A549 (cell line): ENCODE measurements at regions not wholly inside any gene's neighbourhood (a gene's known extent, or its start where the extent isn't known, plus 50 kb on each side); places are given as distances from the start of the nearest gene placed in this dataset.

Experiments used
- ATAC-seq, 2 experiments: fragments of 200-7000 bp in 1 of 2; fragments of >200 bp in 1 of 2; cut with Nextera tagmentation in 1 of 2; cut with Tn5 transposase in 1 of 2; 3 replicates each; pipeline versions ENCODE4 v1.8.0 to v1.9.1; 2018 to 2020; ENCODE audit warnings: mild to moderate bottlenecking in 1 of 2, moderate library complexity in 1 of 2
- CTCF ChIA-PET: fragments of 300-600 bp; sonication (Branson Sonifier 250); formaldehyde crosslinking; extraction: SDS; loops from one replicate; lab custom pipeline; 2021; ENCODE audit warnings: antibody characterized with exemption, inconsistent platforms; lab: Yijun Ruan, JAX
- POLR2A ChIA-PET: fragments of 350-600 bp; formaldehyde crosslinking; extraction: SDS; loops from one replicate; lab custom pipeline; 2021; ENCODE audit warnings: antibody characterized with exemption, inconsistent platforms; lab: Yijun Ruan, JAX
- DNase-seq, 2 experiments: peaks; one replicate each; pipeline versions ENCODE4 v3.0.0 to v3.0.0-alpha.2; 2011 to 2016; ENCODE audit warnings: low read depth in 1 of 2, low spot score in 1 of 2
- FAIRE-seq: peaks from 2 replicates; lab custom pipeline; 2011; peaks lifted over from hg19 to GRCh38; lab: Jason Lieb, UNC
- H3K27ac ChIP-seq, 2 experiments: fragments of >200 bp; sonication (Bioruptor Twin); formaldehyde crosslinking; 3 replicates each; pipeline ENCODE4 v1.5.1; 2016 to 2017
- H3K4me1 ChIP-seq: fragments of >200 bp; sonication (Bioruptor Twin); formaldehyde crosslinking; 3 replicates; pipeline ENCODE4 v1.6.1; 2016
- H3K4me2 ChIP-seq: fragments of >200 bp; sonication (Bioruptor Twin); formaldehyde crosslinking; 3 replicates; pipeline ENCODE4 v1.6.1; 2016
- H3K4me3 ChIP-seq: fragments of >200 bp; sonication (Bioruptor Twin); formaldehyde crosslinking; 3 replicates; pipeline ENCODE4 v1.5.1; 2016
- H3K9me3 ChIP-seq: fragments of >200 bp; sonication (Bioruptor Twin); formaldehyde crosslinking; 3 replicates; pipeline ENCODE4 v1.6.1; 2016
- CHD4 ChIP-seq: fragments of 200-600 bp; sonication (generic); IDR thresholded peaks from 2 replicates; pipeline ENCODE4 v1.6.1; 2016; ENCODE audit warnings: antibody characterized with exemption, mild to moderate bottlenecking, borderline replicate concordance
- ESRRA ChIP-seq: fragments of 150-350 bp; IDR thresholded peaks from 2 replicates; pipeline ENCODE4 v1.6.1; 2014; ENCODE audit warnings: mild to moderate bottlenecking, low read length, borderline replicate concordance
- FOXS1 ChIP-seq: fragments of 250-450 bp; sonication (Bioruptor Pico); IDR thresholded peaks from 2 replicates; pipeline ENCODE4 v1.5.0; 2020; ENCODE audit warnings: mild to moderate bottlenecking, moderate library complexity
- GATA3 ChIP-seq: IDR thresholded peaks from 2 replicates; pipeline ENCODE4 v1.6.1; 2012; ENCODE audit warnings: borderline replicate concordance
- HDAC2 ChIP-seq: fragments of 200-600 bp; sonication (generic); IDR thresholded peaks from 2 replicates; pipeline ENCODE4 v1.6.1; 2016
- HEYL ChIP-seq: fragments of 250-450 bp; sonication (Bioruptor Pico); IDR thresholded peaks from 2 replicates; pipeline ENCODE4 v1.8.0; 2021; ENCODE audit warnings: mild to moderate bottlenecking, moderate library complexity
- JUN ChIP-seq, 2 experiments: fragments of >200 bp; sonication (Bioruptor Twin); formaldehyde crosslinking; IDR thresholded peaks; 2 replicates in 1 of 2; 3 replicates in 1 of 2; pipeline ENCODE4 v1.6.1; 2016 to 2017
- KDM1A ChIP-seq: fragments of 200-600 bp; sonication (generic); IDR thresholded peaks from 2 replicates; pipeline ENCODE4 v1.6.1; 2016; ENCODE audit warnings: low read depth, mild to moderate bottlenecking
- KDM5A ChIP-seq: fragments of 200-600 bp; sonication (generic); IDR thresholded peaks from 2 replicates; pipeline ENCODE4 v1.6.1; 2016; ENCODE audit warnings: antibody characterized with exemption, mild to moderate bottlenecking
- MAFK ChIP-seq: fragments of 450-650 bp; IDR thresholded peaks from 2 replicates; pipeline ENCODE4 v1.6.1; 2014; ENCODE audit not compliant: partially characterized antibody
- MYC ChIP-seq: IDR thresholded peaks from 2 replicates; pipeline ENCODE4 v1.6.1; 2012; ENCODE audit warnings: mild to moderate bottlenecking, inconsistent platforms, low read length, improper control_type of control experiment, borderline replicate concordance
- NFE2L2 ChIP-seq: fragments of 150-350 bp; conservative IDR thresholded peaks from 2 replicates; pipeline ENCODE4 v1.6.1; 2014; ENCODE audit warnings: low read length
- RAD21 ChIP-seq, 2 experiments: fragments of >200 bp in 1 of 2; sonication (Bioruptor Twin) in 1 of 2; formaldehyde crosslinking in 1 of 2; IDR thresholded peaks in 1 of 2; conservative IDR thresholded peaks in 1 of 2; 2 replicates in 1 of 2; 3 replicates in 1 of 2; pipeline ENCODE4 v1.6.1; 2012 to 2018; ENCODE audit warnings: inconsistent platforms in 1 of 2
- RCOR1 ChIP-seq: fragments of 150-350 bp; IDR thresholded peaks from 2 replicates; pipeline ENCODE4 v1.6.1; 2014; ENCODE audit warnings: antibody characterized with exemption, low read length, low read depth
- RNF2 ChIP-seq: fragments of 200-600 bp; sonication (generic); IDR thresholded peaks from 2 replicates; pipeline ENCODE4 v1.6.1; 2016; ENCODE audit warnings: low read depth, mild to moderate bottlenecking, antibody characterized with exemption, moderate library complexity, borderline replicate concordance
- ZFP36 ChIP-seq: fragments of 450-650 bp; IDR thresholded peaks from 2 replicates; pipeline ENCODE4 v1.6.1; 2014; ENCODE audit warnings: borderline replicate concordance; ENCODE audit not compliant: partially characterized antibody
- ZNF302 ChIP-seq: fragments of 250-450 bp; sonication (Bioruptor Pico); IDR thresholded peaks from 2 replicates; pipeline ENCODE4 v1.9.0; 2021; ENCODE audit warnings: inconsistent platforms, mild to moderate bottlenecking, moderate library complexity
- WGBS: methylation state at CpG from one replicate; pipeline ENCODE4 v1.1.6; 2017; ENCODE audit errors: missing lambda C conversion rate; 5-methylcytosine and 5-hydroxymethylcytosine counted together
- TF ChIP-seq, protein P1 (sequence below): fragments of 250-450 bp; sonication (Bioruptor Pico); IDR thresholded peaks from 2 replicates; pipeline ENCODE4 v1.5.0; 2021; ENCODE audit warnings: mild to moderate bottlenecking, moderate library complexity, borderline replicate concordance
- TF ChIP-seq, protein P2 (sequence below): IDR thresholded peaks from 2 replicates; pipeline ENCODE4 v1.6.1; 2012
- TF ChIP-seq, protein P3 (sequence below): fragments of >200 bp; sonication (Bioruptor Twin); formaldehyde crosslinking; IDR thresholded peaks from 3 replicates; pipeline ENCODE4 v1.6.1; 2016

DNA sequence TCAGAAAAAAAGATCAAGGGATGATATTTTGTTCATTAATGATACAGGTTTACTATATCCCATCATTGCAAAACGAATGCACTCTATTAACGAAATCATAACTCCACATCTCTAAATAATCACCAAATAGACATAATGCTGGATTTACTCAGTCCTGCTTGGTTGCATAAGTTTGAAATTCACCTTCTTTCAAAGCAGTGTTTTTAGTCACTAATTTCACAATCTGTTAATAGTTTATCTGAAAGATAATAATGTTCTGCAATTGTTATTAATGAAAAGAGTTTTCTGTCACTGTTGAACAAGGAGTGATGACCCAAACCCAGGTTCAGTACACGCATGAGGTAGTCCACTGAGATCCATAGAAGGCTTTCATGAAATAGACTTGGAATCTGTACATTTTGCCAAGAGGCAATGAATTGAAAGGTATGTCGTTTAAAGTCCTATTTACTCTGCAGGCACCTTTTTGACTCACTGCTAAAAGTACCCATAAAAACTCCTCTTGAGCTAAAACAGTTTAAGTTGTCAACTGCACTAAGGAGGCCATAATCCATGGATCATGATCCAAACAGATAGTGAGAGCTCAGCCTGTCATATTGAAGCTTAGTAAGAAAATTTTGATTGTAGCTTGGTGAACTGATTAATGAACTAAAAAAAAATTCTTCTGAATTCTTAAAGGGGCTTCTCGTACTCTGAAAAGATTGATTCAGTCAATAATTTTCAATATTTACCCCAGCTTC lies 75.6 kb upstream of the MBNL1 start (continued):
- TF ChIP-seq RAD21 (conservative IDR thresholded peaks at IDR 0.05 in 1 of 2, IDR thresholded peaks at IDR 0.05 in 1 of 2) (no peak), ESRRA (no peak)
- TF ChIP-seq, all 56 proteins: peak for 0

DNA sequence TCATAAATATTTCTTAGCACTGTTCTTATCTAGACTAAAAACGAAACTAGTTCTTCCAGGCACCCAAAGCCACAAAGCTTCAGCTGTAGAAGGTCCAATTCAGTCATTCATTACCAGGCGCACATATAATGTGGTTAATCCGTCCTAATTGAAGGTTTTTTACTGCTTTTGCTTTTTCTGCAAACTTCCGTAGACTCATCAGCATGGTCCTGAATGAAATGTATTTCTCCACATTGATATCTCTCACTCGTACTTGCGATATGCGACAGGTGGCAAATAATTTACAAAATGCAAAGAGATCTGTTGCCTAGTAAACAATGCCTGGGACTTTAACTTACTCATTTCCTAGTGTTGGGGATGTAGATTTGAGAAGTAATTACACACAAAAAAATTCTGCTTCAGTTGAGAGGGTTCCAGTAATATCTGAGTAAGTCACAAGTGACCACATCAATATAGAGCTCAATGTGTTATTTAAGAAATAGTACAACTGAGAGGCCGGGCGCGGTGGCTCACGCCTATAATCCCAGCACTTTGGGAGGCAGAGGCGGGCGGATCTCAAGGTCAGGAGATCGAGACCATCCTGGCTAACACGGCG lies 75.0 kb upstream of the MBNL1 start:
- no peak for DNase-seq
- 14% methylated on average over 16 of the region's 16 CpGs for WGBS
- POLR2A ChIA-PET = interaction anchor here (1.0 kb wide), 1 partner anchor 10 kb away, joined by 4 read pairs; no protein-coding TSS in a partner anchor
- Histone ChIP-seq H3K9me3 (no peaks in the 10 kb centered on the region), H3K4me2 (peak overlapping the region; percentile 96), H3K4me1 (peaks cover 23% of the 10 kb centered on the region; the same call in 2 of the 3 replicates), H3K27ac (peak overlapping the region; percentile 53 to 78), H3K4me3 (peak overlapping the region; percentile 43)
- no peak for FAIRE-seq
- CTCF ChIA-PET = interaction anchor here (0.7 to 1.6 kb wide), 4 partner anchors 13 to 250 kb away, joined by 3 to 4 read pairs (median 4); no protein-coding TSS in a partner anchor
- ATAC-seq = peak; percentile 50 to 72; a peak in 4 of 6 replicates
- TF ChIP-seq ZNF302 (CRISPR knock-in tag) (no peak), NFE2L2 (no peak), MYC (no peak), MAFK (no peak), HEYL (CRISPR knock-in tag) (no peak)

DNA sequence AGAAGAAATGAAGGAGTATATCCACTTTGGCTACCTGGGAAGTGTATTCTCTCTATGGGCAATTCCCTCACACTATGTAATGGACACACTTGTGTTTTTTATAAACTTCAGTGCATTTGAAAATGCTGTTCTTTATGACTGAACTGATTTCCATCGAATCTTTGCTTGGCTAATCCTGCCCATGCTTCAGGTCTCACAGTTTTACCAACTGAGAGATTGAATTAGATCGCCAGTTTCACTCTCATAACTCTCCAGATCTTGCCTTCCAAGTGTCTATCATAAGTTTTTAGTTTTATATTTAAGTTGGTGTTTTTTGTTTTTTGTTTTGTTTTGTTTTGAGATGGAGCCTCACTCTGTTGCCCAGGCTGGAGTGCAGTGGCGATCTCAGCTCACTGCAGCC lies 73.5 kb upstream of the MBNL1 start:
- peaks cover 25% of the 10 kb centered on the region; the same call in 2 of the 3 replicates for H3K4me1 ChIP-seq
- no peak for TF ChIP-seq RCOR1
- H3K9me3 ChIP-seq = no peaks in the 10 kb centered on the region
- DNase-seq (no peak), FAIRE-seq (no peak), ATAC-seq (no peak)
- no peak overlapping the region for H3K27ac ChIP-seq
- ChIA-PET POLR2A (no interaction called here), CTCF (no interaction called here)
- H3K4me3 ChIP-seq = no peak overlapping the region
- 98% methylated on average over 3 of the region's 3 CpGs for WGBS
- peak overlapping the region; percentile 96 for H3K4me2 ChIP-seq

DNA sequence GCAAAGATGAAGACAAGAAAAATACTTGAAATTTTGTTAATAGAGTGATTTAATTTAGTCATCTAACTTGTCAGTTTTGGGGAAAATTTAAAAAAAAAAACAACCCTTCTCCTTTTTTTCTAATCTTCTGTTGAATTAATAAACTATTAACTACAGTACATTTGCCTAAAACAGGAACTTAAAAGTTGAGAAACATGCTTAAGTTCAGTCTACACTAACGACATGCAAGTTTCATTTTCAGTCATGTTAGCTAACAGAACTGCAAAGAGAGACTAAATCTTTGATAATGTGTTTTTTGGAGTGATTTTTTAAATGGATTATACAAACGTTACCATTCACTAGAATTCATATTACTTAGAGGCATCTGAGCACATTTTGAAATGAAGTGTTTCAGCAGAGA lies 71.9 kb upstream of the MBNL1 start:
- Histone ChIP-seq H3K4me1 (peaks cover 26% of the 10 kb centered on the region; the same call in 2 of the 3 replicates), H3K4me3 (no peak overlapping the region), H3K27ac (no peak overlapping the region), H3K4me2 (0 out of 3 replicates have a peak overlapping the region, but pooled peaks have one; percentile 20), H3K9me3 (no peaks in the 10 kb centered on the region)
- POLR2A ChIA-PET = no interaction called here
- CTCF ChIA-PET = interaction anchor here (0.6 to 0.9 kb wide), 3 partner anchors 11 to 851 kb away, joined by 3 to 6 read pairs (median 3); no protein-coding TSS in a partner anchor
- WGBS = 48% methylated on average over 2 of the region's 2 CpGs
- no peak for DNase-seq
- TF ChIP-seq GATA3 = no peak
- TF ChIP-seq RAD21 (conservative IDR thresholded peaks at IDR 0.05 in 1 of 2, IDR thresholded peaks at IDR 0.05 in 1 of 2) = no peak
- no peak for TF ChIP-seq KDM1A
- TF ChIP-seq, protein P1, sequence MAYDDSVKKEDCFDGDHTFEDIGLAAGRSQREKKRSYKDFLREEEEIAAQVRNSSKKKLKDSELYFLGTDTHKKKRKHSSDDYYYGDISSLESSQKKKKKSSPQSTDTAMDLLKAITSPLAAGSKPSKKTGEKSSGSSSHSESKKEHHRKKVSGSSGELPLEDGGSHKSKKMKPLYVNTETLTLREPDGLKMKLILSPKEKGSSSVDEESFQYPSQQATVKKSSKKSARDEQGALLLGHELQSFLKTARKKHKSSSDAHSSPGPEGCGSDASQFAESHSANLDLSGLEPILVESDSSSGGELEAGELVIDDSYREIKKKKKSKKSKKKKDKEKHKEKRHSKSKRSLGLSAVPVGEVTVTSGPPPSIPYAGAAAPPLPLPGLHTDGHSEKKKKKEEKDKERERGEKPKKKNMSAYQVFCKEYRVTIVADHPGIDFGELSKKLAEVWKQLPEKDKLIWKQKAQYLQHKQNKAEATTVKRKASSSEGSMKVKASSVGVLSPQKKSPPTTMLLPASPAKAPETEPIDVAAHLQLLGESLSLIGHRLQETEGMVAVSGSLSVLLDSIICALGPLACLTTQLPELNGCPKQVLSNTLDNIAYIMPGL (CRISPR knock-in tag) = no peak
- no peak for TF ChIP-seq HDAC2
- TF ChIP-seq MYC = no peak
- TF ChIP-seq, protein P2, sequence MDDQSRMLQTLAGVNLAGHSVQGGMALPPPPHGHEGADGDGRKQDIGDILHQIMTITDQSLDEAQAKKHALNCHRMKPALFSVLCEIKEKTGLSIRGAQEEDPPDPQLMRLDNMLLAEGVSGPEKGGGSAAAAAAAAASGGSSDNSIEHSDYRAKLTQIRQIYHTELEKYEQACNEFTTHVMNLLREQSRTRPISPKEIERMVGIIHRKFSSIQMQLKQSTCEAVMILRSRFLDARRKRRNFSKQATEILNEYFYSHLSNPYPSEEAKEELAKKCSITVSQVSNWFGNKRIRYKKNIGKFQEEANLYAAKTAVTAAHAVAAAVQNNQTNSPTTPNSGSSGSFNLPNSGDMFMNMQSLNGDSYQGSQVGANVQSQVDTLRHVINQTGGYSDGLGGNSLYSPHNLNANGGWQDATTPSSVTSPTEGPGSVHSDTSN = no peak
- TF ChIP-seq FOXS1 (CRISPR knock-in tag) = no peak
- no peak for TF ChIP-seq JUN (IDR thresholded peaks at IDR 0.05)
- no peak for TF ChIP-seq CHD4
- no peak for TF ChIP-seq ZFP36
- TF ChIP-seq RNF2 = no peak
- TF ChIP-seq, protein P3, sequence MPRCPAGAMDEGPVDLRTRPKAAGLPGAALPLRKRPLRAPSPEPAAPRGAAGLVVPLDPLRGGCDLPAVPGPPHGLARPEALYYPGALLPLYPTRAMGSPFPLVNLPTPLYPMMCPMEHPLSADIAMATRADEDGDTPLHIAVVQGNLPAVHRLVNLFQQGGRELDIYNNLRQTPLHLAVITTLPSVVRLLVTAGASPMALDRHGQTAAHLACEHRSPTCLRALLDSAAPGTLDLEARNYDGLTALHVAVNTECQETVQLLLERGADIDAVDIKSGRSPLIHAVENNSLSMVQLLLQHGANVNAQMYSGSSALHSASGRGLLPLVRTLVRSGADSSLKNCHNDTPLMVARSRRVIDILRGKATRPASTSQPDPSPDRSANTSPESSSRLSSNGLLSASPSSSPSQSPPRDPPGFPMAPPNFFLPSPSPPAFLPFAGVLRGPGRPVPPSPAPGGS = no peak
- TF ChIP-seq KDM5A = no peak
- FAIRE-seq = no peak
- no peak for ATAC-seq
